ENCODE measurements at regions not wholly inside any gene's neighbourhood (a gene's known extent, or its start where the extent isn't known, plus 50 kb on each side); places are given as distances from the start of the nearest gene placed in this dataset.

DNA sequence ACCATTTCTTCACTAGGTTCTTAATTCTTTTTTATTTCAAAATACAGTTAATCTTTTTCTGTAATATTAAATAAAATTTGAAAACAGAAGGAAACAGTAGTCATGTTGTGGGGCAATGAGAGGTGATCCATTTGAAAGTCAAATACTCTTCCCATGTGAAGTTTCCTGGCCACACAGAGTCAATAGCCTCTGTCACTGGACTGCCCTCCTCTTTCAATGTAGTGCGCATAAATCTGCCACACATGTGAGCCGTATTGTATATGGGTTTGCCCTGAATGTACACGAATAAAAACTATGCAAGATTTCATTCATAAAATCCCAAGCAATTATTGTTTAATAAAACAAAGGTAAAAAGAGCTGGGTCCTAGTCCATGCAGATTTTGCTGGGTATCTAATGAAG is 59.1 kb downstream of the NKX6-1 start:
- dilution Hi-C loops (cut with MboI; ENCODE audit: extremely low pct_ligation_motif_present, low sequenced_read_pairs) = no loop called here
- no peak for FAIRE-seq
- CTCF ChIA-PET = interaction anchor here (0.5 to 3.5 kb wide), 2 partner anchors 11 to 688 kb away, joined by 3 to 21 read pairs; no protein-coding TSS in a partner anchor

More for the DNA sequence above, 59.1 kb downstream of the NKX6-1 start:
- Histone ChIP-seq H4K20me1 (replicated peaks; ENCODE audit: control insufficient read depth, extremely low read depth, insufficient read depth, low read length) (no peaks in the 10 kb centered on the region), H3K27me3 (ENCODE audit: control insufficient read depth in 2 of 2, insufficient read depth in 2 of 2, low read length in 2 of 2) (no peaks in the 10 kb centered on the region), H2AFZ (ENCODE audit: low read depth, low read length) (no peak overlapping the region), H3K9ac (replicated peaks; ENCODE audit: extremely low read depth, insufficient read depth, low read length) (no peak overlapping the region), H3K79me2 (ENCODE audit: control insufficient read depth, insufficient read depth, low read length) (no peaks in the 10 kb centered on the region), H3K36me3 (ENCODE audit: control insufficient read depth in 2 of 2, extremely low read depth in 1 of 2, insufficient read depth in 2 of 2, low read length in 2 of 2) (no peaks in the 10 kb centered on the region), H3K9me1 (replicated peaks; ENCODE audit: control insufficient read depth, extremely low read depth, insufficient read depth, low read length) (no peaks in the 10 kb centered on the region), H3K4me1 (ENCODE audit: control insufficient read depth, extremely low read depth, insufficient read depth, low read length) (no peaks in the 10 kb centered on the region), H3K4me2 (ENCODE audit: insufficient read depth, low read length) (no peak overlapping the region), H3K27ac (ENCODE audit: insufficient read depth, low read depth, low read length) (no peak overlapping the region), H3K4me3 (replicated peaks in 1 of 3; ENCODE audit: insufficient read depth in 1 of 3, low read depth in 1 of 3, low read length in 3 of 3) (no peak overlapping the region), H3K9me3 (replicated peaks; ENCODE audit: control insufficient read depth, insufficient read depth, low read length) (no peaks in the 10 kb centered on the region)
- intact Hi-C loops (cut with micrococcal nuclease) = no loop called here
- TF ChIP-seq EZH2 (IDR thresholded peaks at IDR 0.05; ENCODE audit: borderline replicate concordance, low read depth, low read length, severe bottlenecking) (no peak), GATA2 (IDR thresholded peaks at IDR 0.05; ENCODE audit: insufficient read depth, insufficient read length, low read depth, low read length) (no peak), MYC (IDR thresholded peaks at IDR 0.05; ENCODE audit: low read depth, low read length) (no peak), POLR2A (IDR thresholded peaks at IDR 0.05; ENCODE audit: low read depth, low read length) (no peak), FOS (IDR thresholded peaks at IDR 0.05; ENCODE audit: borderline replicate concordance, insufficient read depth, low read length) (no peak), POLR2AphosphoS5 (IDR thresholded peaks at IDR 0.05; ENCODE audit: insufficient read depth, low read depth, low read length) (no peak), JUN (IDR thresholded peaks at IDR 0.05; ENCODE audit: borderline replicate concordance, insufficient read depth, insufficient read length, low read depth) (no peak)
- TF ChIP-seq, protein P1, sequence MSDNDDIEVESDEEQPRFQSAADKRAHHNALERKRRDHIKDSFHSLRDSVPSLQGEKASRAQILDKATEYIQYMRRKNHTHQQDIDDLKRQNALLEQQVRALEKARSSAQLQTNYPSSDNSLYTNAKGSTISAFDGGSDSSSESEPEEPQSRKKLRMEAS (IDR thresholded peaks at IDR 0.05; ENCODE audit: insufficient read depth, insufficient read length) = no peak
- TF ChIP-seq, protein P2, sequence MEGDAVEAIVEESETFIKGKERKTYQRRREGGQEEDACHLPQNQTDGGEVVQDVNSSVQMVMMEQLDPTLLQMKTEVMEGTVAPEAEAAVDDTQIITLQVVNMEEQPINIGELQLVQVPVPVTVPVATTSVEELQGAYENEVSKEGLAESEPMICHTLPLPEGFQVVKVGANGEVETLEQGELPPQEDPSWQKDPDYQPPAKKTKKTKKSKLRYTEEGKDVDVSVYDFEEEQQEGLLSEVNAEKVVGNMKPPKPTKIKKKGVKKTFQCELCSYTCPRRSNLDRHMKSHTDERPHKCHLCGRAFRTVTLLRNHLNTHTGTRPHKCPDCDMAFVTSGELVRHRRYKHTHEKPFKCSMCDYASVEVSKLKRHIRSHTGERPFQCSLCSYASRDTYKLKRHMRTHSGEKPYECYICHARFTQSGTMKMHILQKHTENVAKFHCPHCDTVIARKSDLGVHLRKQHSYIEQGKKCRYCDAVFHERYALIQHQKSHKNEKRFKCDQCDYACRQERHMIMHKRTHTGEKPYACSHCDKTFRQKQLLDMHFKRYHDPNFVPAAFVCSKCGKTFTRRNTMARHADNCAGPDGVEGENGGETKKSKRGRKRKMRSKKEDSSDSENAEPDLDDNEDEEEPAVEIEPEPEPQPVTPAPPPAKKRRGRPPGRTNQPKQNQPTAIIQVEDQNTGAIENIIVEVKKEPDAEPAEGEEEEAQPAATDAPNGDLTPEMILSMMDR (IDR thresholded peaks at IDR 0.05; ENCODE audit: extremely low read depth in 1 of 2, insufficient read depth in 1 of 2, low read depth in 1 of 2, low read length in 2 of 2) = no peak
- POLR2A ChIA-PET = no interaction called here
- no TSS peak for BruUV-seq (replicated peaks)
- DNase-seq (ENCODE audit: low read depth, low spot score) = no peak
